ENCODE measurements at regions not wholly inside any gene's neighbourhood (a gene's known extent, or its start where the extent isn't known, plus 50 kb on each side); places are given as distances from the start of the nearest gene placed in this dataset.

- H3K4me3 Mint-ChIP-seq, result no peak overlapping the region
- no peaks in the 10 kb centered on the region for H3K9me3 Mint-ChIP-seq
- ChIA-PET POLR2A (no interaction called here), CTCF (no interaction called here)
- no peak overlapping the region for H3K27ac Mint-ChIP-seq
- no peaks in the 10 kb centered on the region; the same call in 1 of the 2 replicates for H3K4me1 Mint-ChIP-seq
- DNase-seq (ENCODE audit: low spot score) (no peak), ATAC-seq (no peak)
- no peaks in the 10 kb centered on the region for H3K36me3 Mint-ChIP-seq
- H3K27me3 Mint-ChIP-seq (ENCODE audit: low read depth), result no peaks in the 10 kb centered on the region
- no peak for TF ChIP-seq USF1 (CRISPR knock-in tag; IDR thresholded peaks at IDR 0.05)
- no peak for TF ChIP-seq E2F1 (CRISPR knock-in tag; IDR thresholded peaks at IDR 0.05)
- TF ChIP-seq ARID4B (CRISPR knock-in tag; IDR thresholded peaks at IDR 0.05; ENCODE audit: borderline replicate concordance), result no peak
- TF ChIP-seq USF2 (CRISPR knock-in tag; IDR thresholded peaks at IDR 0.05), result no peak
- no peak for TF ChIP-seq GTF2I (CRISPR knock-in tag; conservative IDR thresholded peaks at IDR 0.05)
- TF ChIP-seq ZNF281 (CRISPR knock-in tag; IDR thresholded peaks at IDR 0.05), result no peak
- no peak for TF ChIP-seq AFF4 (CRISPR knock-in tag; IDR thresholded peaks at IDR 0.05; ENCODE audit: borderline replicate concordance)
- no peak for TF ChIP-seq MYBL2 (CRISPR knock-in tag; IDR thresholded peaks at IDR 0.05)
- no peak for TF ChIP-seq ZNF423 (CRISPR knock-in tag; IDR thresholded peaks at IDR 0.05)
- no peak for TF ChIP-seq ZNF232 (CRISPR knock-in tag; IDR thresholded peaks at IDR 0.05)
- TF ChIP-seq ELF4 (CRISPR knock-in tag; IDR thresholded peaks at IDR 0.05; ENCODE audit: low read depth), result no peak
- no peak for TF ChIP-seq SMAD4 (CRISPR knock-in tag; IDR thresholded peaks at IDR 0.05)
- no peak for TF ChIP-seq ZNF532 (CRISPR knock-in tag; IDR thresholded peaks at IDR 0.05; ENCODE audit: borderline replicate concordance)
- TF ChIP-seq IRF1 (CRISPR knock-in tag; IDR thresholded peaks at IDR 0.05), result no peak
- TF ChIP-seq AR (CRISPR knock-in tag; IDR thresholded peaks at IDR 0.05), result no peak
Measured at GRCh38 chr10:3990307-3990706, 205.3 kb upstream of the KLF6 start.
